22Rv1 (cell line): ENCODE measurements at regions not wholly inside any gene's neighbourhood (a gene's known extent, or its start where the extent isn't known, plus 50 kb on each side); places are given as distances from the start of the nearest gene placed in this dataset.

Experiments used
- CTCF ChIP-seq: fragments of 450-650 bp; IDR thresholded peaks from 2 replicates; pipeline ENCODE4 v1.5.1; 2017; ENCODE audit warnings: mild to moderate bottlenecking
- ZFX ChIP-seq: fragments of 450-650 bp; IDR thresholded peaks from 2 replicates; pipeline ENCODE4 v1.6.1; 2017; ENCODE audit warnings: antibody characterized with exemption, borderline replicate concordance

GRCh38 chr10:121054874-121055273, 203.7 kb downstream of the WDR11 start:
- no peak for TF ChIP-seq CTCF
- TF ChIP-seq ZFX = no peak
